ENCODE measurements at regions not wholly inside any gene's neighbourhood (a gene's known extent, or its start where the extent isn't known, plus 50 kb on each side); places are given as distances from the start of the nearest gene placed in this dataset.
A peak's percentile ranks its signal among the peaks of the same experiment; 100 is the strongest.
"Not testable (repeated sequence)": the region's sequence is repeated elsewhere in the genome, so short reads cannot be mapped to it uniquely, and the experiment has no call there.

GRCh38 chr17:6373599-6373998 lies 61.3 kb downstream of the AIPL1 start:
- H3K4me3 ChIP-seq, H3K27ac ChIP-seq: not testable (repeated sequence)

- no peak overlapping the region for H3K27ac ChIP-seq
- H3K4me3 ChIP-seq = no peak overlapping the region
These were observed 68.7 kb downstream of the AIPL1 start for GRCh38 chr17:6366221-6366666.

GRCh38 chr17:6365200-6365943 lies 69.5 kb downstream of the AIPL1 start:
- Histone ChIP-seq H3K27ac (no peak overlapping the region), H3K4me3 (no peak overlapping the region)

- Histone ChIP-seq H3K4me3 (no peak overlapping the region), H3K27ac (no peak overlapping the region)
These were observed 73.2 kb downstream of the AIPL1 start for GRCh38 chr17:6361733-6362132.

DNA sequence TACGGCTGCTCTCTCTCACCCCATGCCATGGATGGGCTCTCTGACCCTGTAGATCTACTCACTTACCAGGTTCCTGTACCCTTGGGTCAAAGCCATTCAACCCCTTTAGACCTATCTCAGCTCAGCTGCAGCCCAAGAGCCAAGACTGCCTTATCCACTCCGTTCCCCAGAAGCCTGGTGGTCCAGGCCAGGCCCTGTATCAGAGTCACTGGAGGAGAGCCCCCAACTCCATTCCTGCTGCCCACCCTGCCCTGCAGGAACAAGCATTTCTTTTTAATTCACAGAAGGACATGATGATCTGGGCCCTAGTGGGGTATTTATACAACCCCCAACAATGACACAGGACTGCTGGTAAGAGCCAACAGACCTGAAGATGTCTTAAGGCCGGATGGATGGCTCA lies 76.8 kb downstream of the AIPL1 start:
- Histone ChIP-seq H3K27ac (no peak overlapping the region), H3K4me3 (no peak overlapping the region)

DNA sequence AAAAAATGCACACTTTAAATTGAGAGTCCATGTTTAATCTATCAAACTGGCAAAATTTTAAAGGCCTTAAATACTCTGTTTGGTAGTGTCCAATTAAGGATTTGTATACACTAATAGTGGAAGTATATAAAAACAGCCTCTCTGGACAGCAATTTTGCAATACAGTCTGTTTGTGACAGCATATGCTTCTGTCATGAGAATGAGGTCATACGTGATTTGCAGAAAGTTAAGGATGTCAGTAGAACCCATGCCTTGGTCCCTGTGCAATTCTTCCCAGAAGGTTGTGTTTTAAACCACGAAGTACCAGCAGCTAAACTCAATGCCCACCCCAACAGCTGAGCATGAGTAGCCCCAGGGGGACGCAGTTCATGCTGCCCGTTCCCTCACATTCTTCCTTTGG lies 78.4 kb downstream of the AIPL1 start:
- no peak overlapping the region for H3K27ac ChIP-seq
- no peak overlapping the region for H3K4me3 ChIP-seq

- Histone ChIP-seq H3K27ac (no peak overlapping the region), H3K4me3 (no peak overlapping the region)
These were observed 79.7 kb downstream of the AIPL1 start for GRCh38 chr17:6355196-6355595.

DNA sequence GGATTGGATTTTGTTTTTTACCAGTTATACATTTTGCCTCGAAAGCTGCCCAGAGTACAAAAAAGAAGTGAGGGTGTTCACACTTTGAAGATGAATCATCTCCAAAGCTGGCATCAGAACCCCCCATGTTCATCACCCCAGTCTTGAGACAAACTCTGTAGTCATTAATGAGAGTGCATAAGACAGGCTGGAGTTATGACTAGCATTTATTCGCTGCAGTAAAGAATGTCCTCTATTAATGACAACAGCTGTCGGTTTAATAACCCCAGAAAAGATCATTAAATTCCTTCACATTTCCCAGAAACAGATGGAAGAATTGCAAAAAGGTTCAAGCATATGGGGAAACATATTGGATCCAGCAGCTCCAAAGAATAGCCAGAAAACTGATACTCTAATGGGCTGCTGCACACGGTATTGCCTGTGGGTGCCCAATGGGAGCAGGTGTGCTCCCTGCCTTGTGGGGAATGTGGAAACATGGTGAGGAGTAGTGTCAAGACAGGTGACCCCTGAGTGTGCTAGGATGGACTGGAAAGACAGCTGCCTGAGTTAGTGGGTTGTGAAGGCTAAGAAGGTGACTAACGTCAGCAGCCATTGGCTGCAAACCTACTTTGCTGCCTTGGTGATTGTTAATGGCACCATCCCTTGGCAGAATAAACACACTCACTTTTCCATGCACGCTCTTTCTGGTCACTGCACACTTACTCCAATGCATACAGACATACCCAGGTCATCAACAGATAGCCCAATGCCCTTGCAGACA lies 81.9 kb downstream of the AIPL1 start:
- no peak overlapping the region for H3K27ac ChIP-seq
- H3K4me3 ChIP-seq = no peak overlapping the region

DNA sequence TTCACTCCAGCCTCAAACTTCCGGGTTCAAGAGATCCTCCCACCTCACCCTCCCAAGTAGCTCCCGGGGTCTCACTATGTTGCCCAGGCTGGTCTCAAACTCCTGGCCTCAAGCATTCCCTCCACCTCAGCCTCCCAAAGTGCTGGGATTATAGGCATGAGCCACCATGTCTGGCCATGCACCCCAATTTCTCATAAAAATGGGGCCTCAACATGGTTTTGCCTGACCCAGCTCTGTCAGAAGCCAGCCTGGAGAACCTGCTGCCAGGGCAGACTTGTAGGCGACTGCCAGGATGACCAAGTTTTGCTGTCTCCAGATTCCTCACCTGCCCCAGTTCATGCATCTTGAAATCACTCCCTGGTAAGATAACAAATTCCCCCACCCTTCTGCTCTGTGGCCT lies 82.9 kb downstream of the AIPL1 start:
- H3K4me3 ChIP-seq = no peak overlapping the region
- no peak overlapping the region for H3K27ac ChIP-seq

GRCh38 chr17:6350806-6351205 lies 84.1 kb downstream of the AIPL1 start:
- H3K4me3 ChIP-seq = no peak overlapping the region

GRCh38 chr17:6348891-6349290 lies 86.0 kb downstream of the AIPL1 start:
- no peak overlapping the region for H3K27ac ChIP-seq
- H3K4me3 ChIP-seq = no peak overlapping the region

More at GRCh38 chr17:6350806-6351205, 84.1 kb downstream of the AIPL1 start:
- H3K27ac ChIP-seq = no peak overlapping the region

DNA sequence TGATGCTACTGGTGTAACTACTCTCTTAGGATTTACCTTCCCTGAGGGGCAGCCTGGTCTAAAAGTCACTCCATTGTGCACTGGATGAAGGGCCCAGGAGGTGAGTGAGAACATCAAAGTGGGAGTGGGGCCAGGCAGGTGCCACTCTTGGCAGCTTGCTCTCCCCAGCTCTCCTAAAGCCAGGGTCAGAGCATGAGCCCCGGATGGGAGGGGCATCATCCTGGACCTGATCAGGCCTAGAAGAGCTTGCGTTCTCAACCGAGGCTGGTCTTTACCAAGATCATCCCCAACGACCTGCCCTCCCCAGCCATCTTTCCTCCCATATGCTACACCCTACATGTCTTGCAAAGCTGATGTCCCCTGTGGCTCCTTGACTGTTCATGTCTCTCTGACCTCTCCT lies 87.1 kb downstream of the AIPL1 start:
- no peak overlapping the region for H3K4me3 ChIP-seq
- H3K27ac ChIP-seq = no peak overlapping the region

GRCh38 chr17:6346986-6347385 lies 87.9 kb downstream of the AIPL1 start:
- no peak overlapping the region for H3K27ac ChIP-seq
- no peak overlapping the region for H3K4me3 ChIP-seq

- Histone ChIP-seq H3K4me3 (no peak overlapping the region), H3K27ac (no peak overlapping the region)
These were observed 88.7 kb downstream of the AIPL1 start for GRCh38 chr17:6346156-6346786.

DNA sequence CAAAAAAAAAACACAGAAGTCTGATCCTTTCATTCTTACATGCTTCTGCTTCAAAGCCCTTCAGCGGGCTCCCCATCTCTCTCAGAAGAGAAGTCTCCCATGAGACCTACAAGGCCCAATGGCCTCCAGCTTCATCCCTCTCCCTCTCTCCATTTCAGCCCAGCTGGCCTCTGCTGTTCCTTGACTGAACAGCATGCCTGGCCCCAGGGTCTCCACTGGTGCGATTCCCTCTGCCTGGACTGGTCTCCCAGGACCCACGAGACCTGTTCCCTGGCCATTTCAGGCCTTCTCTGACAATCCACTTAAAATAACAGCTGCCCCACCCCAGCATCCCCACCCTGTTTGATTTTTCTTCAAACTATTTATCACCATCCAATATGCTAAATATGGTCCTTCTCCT lies 91.2 kb downstream of the AIPL1 start:
- Histone ChIP-seq H3K4me3 (no peak overlapping the region), H3K27ac (no peak overlapping the region)

GRCh38 chr17:6343191-6343590 lies 91.7 kb downstream of the AIPL1 start:
- H3K27ac ChIP-seq = no peak overlapping the region

GRCh38 chr17:6340708-6341107 lies 94.2 kb downstream of the AIPL1 start:
- no peak overlapping the region for H3K27ac ChIP-seq
- H3K4me3 ChIP-seq = no peak overlapping the region

More at GRCh38 chr17:6343191-6343590, 91.7 kb downstream of the AIPL1 start:
- H3K4me3 ChIP-seq = no peak overlapping the region

DNA sequence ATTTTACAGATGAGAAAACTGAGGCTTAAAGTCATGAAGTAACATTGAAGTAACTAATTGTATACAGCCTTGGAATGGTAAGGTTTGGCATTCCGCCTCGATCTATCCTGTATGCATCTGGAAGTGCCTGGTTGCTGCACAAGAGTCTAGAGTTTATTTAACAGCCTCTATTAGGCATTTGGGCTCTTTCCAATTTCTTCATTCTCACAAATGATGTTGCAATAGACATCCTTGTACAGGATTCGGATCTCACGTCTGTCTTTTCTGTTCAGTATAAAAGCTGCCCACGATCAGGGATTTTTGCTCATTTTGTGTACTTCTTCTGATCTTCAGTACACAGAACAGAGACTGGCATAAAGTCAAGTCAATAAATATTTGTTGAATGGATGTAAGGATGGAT lies 100.5 kb downstream of the AIPL1 start:
- no peak overlapping the region for H3K4me3 ChIP-seq
- no peak overlapping the region for H3K27ac ChIP-seq

GRCh38 chr17:6330936-6331335 lies 104.0 kb downstream of the AIPL1 start:
- Histone ChIP-seq H3K4me3 (no peak overlapping the region), H3K27ac (no peak overlapping the region)

- no peak overlapping the region for H3K4me3 ChIP-seq
- peak overlapping the region in 3 of 21 experiments; percentile 16 to 86 (median 44) for H3K27ac ChIP-seq
These were observed 106.6 kb downstream of the AIPL1 start for GRCh38 chr17:6328279-6328678.

- Histone ChIP-seq H3K27ac (peak overlapping the region in 3 of 21 experiments; percentile 16 to 86 (median 18)), H3K4me3 (no peak overlapping the region)
These were observed 107.9 kb downstream of the AIPL1 start for GRCh38 chr17:6327007-6327406.
